IMR-90 (cell line): ENCODE measurements at regions not wholly inside any gene's neighbourhood (a gene's known extent, or its start where the extent isn't known, plus 50 kb on each side); places are given as distances from the start of the nearest gene placed in this dataset.

Experiments used
- ATAC-seq: fragments of 200-7000 bp; cut with Tn5 transposase; 2 replicates; pipeline ENCODE4 v1.9.1; 2020; ENCODE audit warnings: low read depth, mild to moderate bottlenecking, moderate library complexity
- BruUV-seq: library from RNA; stranded (reverse); fragments of 400-500 nt; replicated peaks from 2 replicates; lab custom pipeline; 2021; lab: Mats Ljungman, UMichigan
- CTCF ChIA-PET: fragments of 300-600 bp; formaldehyde crosslinking; extraction: SDS; loops from one replicate; lab custom pipeline; 2021; ENCODE audit warnings: antibody characterized with exemption; lab: Yijun Ruan, JAX
- POLR2A ChIA-PET: fragments of 300-600 bp; sonication (Branson Sonifier 250); formaldehyde crosslinking; loops from one replicate; lab custom pipeline; 2022; ENCODE audit warnings: antibody characterized with exemption; ENCODE audit not compliant: unreplicated experiment; lab: Charles Lee
- DNase-seq: peaks from one replicate; pipeline ENCODE4 v3.0.0; 2013
- H2AFZ ChIP-seq: replicated peaks from 2 replicates; pipeline ENCODE3; 2013; ENCODE audit warnings: low read length, mild to moderate bottlenecking; ENCODE audit not compliant: poor library complexity
- H2AK5ac ChIP-seq: 2 replicates; pipeline ENCODE4 v1.6.1; 2013; ENCODE audit warnings: low read depth, low read length, inconsistent platforms
- H2AK9ac ChIP-seq: replicated peaks from 2 replicates; pipeline ENCODE3; 2013; ENCODE audit warnings: mild to moderate bottlenecking, low read depth, low read length, moderate library complexity; ENCODE audit not compliant: poor library complexity
- H2BK120ac ChIP-seq: 2 replicates; pipeline ENCODE4 v1.6.1; 2013; ENCODE audit warnings: low read depth, low read length, inconsistent platforms
- H2BK15ac ChIP-seq: 3 replicates; pipeline ENCODE4 v1.6.1; 2013; ENCODE audit warnings: low read depth, low read length, inconsistent platforms
- H2BK20ac ChIP-seq: 2 replicates; pipeline ENCODE4 v1.6.1; 2013; ENCODE audit warnings: low read depth, mild to moderate bottlenecking, inconsistent platforms, low read length, moderate library complexity
- H2BK5ac ChIP-seq: 2 replicates; pipeline ENCODE4 v1.6.1; 2013; ENCODE audit warnings: mild to moderate bottlenecking, low read depth, low read length, inconsistent platforms; ENCODE audit not compliant: poor library complexity, severe bottlenecking
- H3K14ac ChIP-seq: replicated peaks from 2 replicates; pipeline ENCODE4 v1.6.1; 2013; ENCODE audit warnings: low read depth, low read length, inconsistent platforms
- H3K18ac ChIP-seq: 2 replicates; pipeline ENCODE4 v1.6.1; 2013; ENCODE audit warnings: low read depth, low read length, control low read depth
- H3K23ac ChIP-seq: 2 replicates; pipeline ENCODE4 v1.6.1; 2013; ENCODE audit warnings: low read depth, low read length, inconsistent platforms
- H3K27ac ChIP-seq: 2 replicates; pipeline ENCODE4 v1.5.1; 2013; ENCODE audit warnings: mild to moderate bottlenecking, control low read depth, low read length; ENCODE audit not compliant: insufficient read depth
- H3K27me3 ChIP-seq: 2 replicates; pipeline ENCODE4 v1.6.1; 2013; ENCODE audit warnings: low read length; ENCODE audit not compliant: control insufficient read depth, insufficient read depth
- H3K36me3 ChIP-seq: 2 replicates; pipeline ENCODE4 v1.6.1; 2013; ENCODE audit warnings: low read length, mixed read lengths; ENCODE audit not compliant: control insufficient read depth, insufficient read depth
- H3K4ac ChIP-seq: 2 replicates; pipeline ENCODE4 v1.6.1; 2013; ENCODE audit warnings: low read depth, low read length, inconsistent platforms
- H3K4me1 ChIP-seq: 2 replicates; pipeline ENCODE4 v1.6.1; 2013; ENCODE audit warnings: low read length, mixed read lengths; ENCODE audit not compliant: control insufficient read depth, insufficient read depth
- H3K4me2 ChIP-seq: 2 replicates; pipeline ENCODE4 v1.6.1; 2013; ENCODE audit warnings: low read depth, mild to moderate bottlenecking, control low read depth, low read length, moderate library complexity
- H3K4me3 ChIP-seq: 2 replicates; pipeline ENCODE4 v1.5.1; 2013; ENCODE audit warnings: low read depth, mild to moderate bottlenecking, control low read depth, low read length, moderate library complexity; ENCODE audit not compliant: insufficient read depth
- H3K56ac ChIP-seq: 2 replicates; pipeline ENCODE4 v1.6.1; 2013; ENCODE audit warnings: low read length, inconsistent platforms; ENCODE audit not compliant: insufficient read depth; ENCODE audit errors: extremely low read depth
- H3K79me1 ChIP-seq, 2 experiments: 2 replicates each; pipeline ENCODE4 v1.6.1; 2013; ENCODE audit warnings: low read length in 2 of 2, inconsistent platforms in 1 of 2, low read depth in 1 of 2
- H3K9ac ChIP-seq: 2 replicates; pipeline ENCODE4 v1.6.1; 2013; ENCODE audit warnings: low read depth, low read length, control low read depth
- H3K9me1 ChIP-seq: 2 replicates; pipeline ENCODE4 v1.6.1; 2013; ENCODE audit warnings: low read length, inconsistent platforms; ENCODE audit not compliant: insufficient read depth
- H3K9me3 ChIP-seq: 2 replicates; pipeline ENCODE4 v1.6.1; 2013; ENCODE audit warnings: low read length; ENCODE audit not compliant: control insufficient read depth, insufficient read depth
- H4K20me1 ChIP-seq: 2 replicates; pipeline ENCODE4 v1.6.1; 2013; ENCODE audit warnings: low read length, inconsistent platforms; ENCODE audit not compliant: insufficient read depth
- H4K5ac ChIP-seq: 2 replicates; pipeline ENCODE4 v1.6.1; 2013; ENCODE audit warnings: mild to moderate bottlenecking, low read depth, low read length, control low read depth
- H4K8ac ChIP-seq, 2 experiments: 2 replicates each; pipeline ENCODE4 v1.6.1; 2013; ENCODE audit warnings: low read depth in 2 of 2, low read length in 2 of 2, control low read depth in 1 of 2, inconsistent platforms in 1 of 2
- H4K91ac ChIP-seq: 2 replicates; pipeline ENCODE4 v1.6.1; 2013; ENCODE audit warnings: low read depth, low read length, inconsistent platforms; ENCODE audit not compliant: insufficient read depth
- BHLHE40 ChIP-seq: fragments of 150-350 bp; IDR thresholded peaks from 2 replicates; pipeline ENCODE4 v1.6.1; 2016; ENCODE audit warnings: mild to moderate bottlenecking, low read depth, low read length
- CEBPB ChIP-seq: IDR thresholded peaks from 2 replicates; pipeline ENCODE4 v1.6.1; 2012; ENCODE audit warnings: low read depth, low read length, improper control_type of control experiment
- CHD1 ChIP-seq: IDR thresholded peaks from 2 replicates; pipeline ENCODE4 v1.6.1; 2012; ENCODE audit warnings: low read depth, low read length, improper control_type of control experiment
- CTCF ChIP-seq: conservative IDR thresholded peaks from 2 replicates; pipeline ENCODE4 v1.5.1; 2012; ENCODE audit warnings: mild to moderate bottlenecking, low read depth, low read length, improper control_type of control experiment
- ELK1 ChIP-seq: fragments of 150-350 bp; IDR thresholded peaks from 2 replicates; pipeline ENCODE4 v1.6.1; 2016; ENCODE audit warnings: low read depth, mild to moderate bottlenecking, low read length, moderate library complexity, borderline replicate concordance
- FOS ChIP-seq: fragments of 150-350 bp; IDR thresholded peaks from 2 replicates; pipeline ENCODE4 v1.6.1; 2016; ENCODE audit warnings: low read depth, low read length
- MAFK ChIP-seq: IDR thresholded peaks from 2 replicates; pipeline ENCODE4 v1.6.1; 2012; ENCODE audit warnings: low read depth, low read length, improper control_type of control experiment
- MAZ ChIP-seq: IDR thresholded peaks from 2 replicates; pipeline ENCODE4 v1.6.1; 2012; ENCODE audit warnings: low read depth, mild to moderate bottlenecking, low read length, improper control_type of control experiment, moderate library complexity, borderline replicate concordance
- MXI1 ChIP-seq: IDR thresholded peaks from 2 replicates; pipeline ENCODE4 v1.6.1; 2012; ENCODE audit warnings: low read depth, mild to moderate bottlenecking, low read length, moderate library complexity, borderline replicate concordance
- NFE2L2 ChIP-seq: fragments of 150-350 bp; IDR thresholded peaks from 2 replicates; pipeline ENCODE4 v1.6.1; 2016; ENCODE audit warnings: low read depth, mild to moderate bottlenecking, low read length
- POLR2A ChIP-seq: IDR thresholded peaks from 2 replicates; pipeline ENCODE4 v1.6.1; 2012; ENCODE audit warnings: mild to moderate bottlenecking, low read depth, low read length
- RAD21 ChIP-seq: IDR thresholded peaks from 2 replicates; pipeline ENCODE4 v1.6.1; 2012; ENCODE audit warnings: low read length, improper control_type of control experiment
- RCOR1 ChIP-seq: IDR thresholded peaks from 2 replicates; pipeline ENCODE4 v1.6.1; 2012; ENCODE audit warnings: mild to moderate bottlenecking, low read length, improper control_type of control experiment; ENCODE audit not compliant: insufficient replicate concordance
- RFX5 ChIP-seq: IDR thresholded peaks from 2 replicates; pipeline ENCODE4 v1.8.0; 2012; ENCODE audit warnings: low read depth, mild to moderate bottlenecking, low read length, moderate library complexity
- SMC3 ChIP-seq: fragments of 150-350 bp; IDR thresholded peaks from 2 replicates; pipeline ENCODE4 v1.6.1; 2016; ENCODE audit warnings: low read depth, mild to moderate bottlenecking, antibody characterized with exemption, low read length, moderate library complexity
- USF2 ChIP-seq: fragments of 150-350 bp; IDR thresholded peaks from 2 replicates; pipeline ENCODE4 v1.6.1; 2017; ENCODE audit warnings: mild to moderate bottlenecking, antibody characterized with exemption, low read length, low read depth
- WGBS, 2 experiments: methylation state at CpG; one replicate each; pipeline versions ENCODE4 v1.1.5 to v1.1.7; 2013; ENCODE audit warnings: missing lambda C conversion rate in 2 of 2; ENCODE audit not compliant: insufficient read length in 1 of 2; ENCODE audit errors: extremely low coverage in 2 of 2; 5-methylcytosine and 5-hydroxymethylcytosine counted together
- dilution Hi-C: fragments of 300-500 bp; cut with HindIII; formaldehyde crosslinking; loops from one replicate; pipeline ENCODE4 v1.14.3; 2018; ENCODE audit warnings: low sequenced_read_pairs; ENCODE audit not compliant: unreplicated experiment
- in situ Hi-C: fragments of 300-500 bp; cut with MboI; formaldehyde crosslinking; loops from 3 replicates; pipeline ENCODE4 v1.14.3; 2019; ENCODE audit warnings: low sequenced_read_pairs, inconsistent platforms, mixed read lengths
- intact Hi-C: fragments of 100-400 bp; cut with micrococcal nuclease; formaldehyde crosslinking; loops from 2 replicates; pipeline ENCODE4 v1.10.0; 2022

- H3K27ac ChIP-seq: no peak overlapping the region
- H2AFZ ChIP-seq: no peak overlapping the region
- ChIA-PET POLR2A (no interaction called here), CTCF (no interaction called here)
- no peaks in the 10 kb centered on the region for H4K20me1 ChIP-seq
- DNase-seq (no peak), ATAC-seq (no peak)
- no peak overlapping the region for H2BK20ac ChIP-seq
- H3K18ac ChIP-seq: no peak overlapping the region
- dilution Hi-C loops (no loop called here), in situ Hi-C loops (no loop called here), intact Hi-C loops (no loop called here)
- H3K36me3 ChIP-seq: no peaks in the 10 kb centered on the region
- H3K4ac ChIP-seq: no peak overlapping the region
- no peak overlapping the region for H4K8ac ChIP-seq
- WGBS, 2 experiments: no CpG with 5 or more reads among the region's 3 CpGs
- no peak overlapping the region for H2AK5ac ChIP-seq
- no peak overlapping the region for H4K91ac ChIP-seq
- peaks cover 2% of the 10 kb centered on the region; the same call in 1 of the 2 replicates for H3K27me3 ChIP-seq
- no peak overlapping the region for H4K5ac ChIP-seq
- no peak overlapping the region for H2BK15ac ChIP-seq
- no peak overlapping the region for H2BK120ac ChIP-seq
- no peaks in the 10 kb centered on the region for H3K9me3 ChIP-seq
- no peak overlapping the region for H3K9ac ChIP-seq
- H3K9me1 ChIP-seq: no peaks in the 10 kb centered on the region
- H3K56ac ChIP-seq: no peak overlapping the region
- no peak overlapping the region for H3K14ac ChIP-seq
- no TSS peak for BruUV-seq
- no peak overlapping the region for H2BK5ac ChIP-seq
- TF ChIP-seq NFE2L2 (no peak), CHD1 (no peak), SMC3 (no peak), CTCF (no peak), MAFK (no peak), ELK1 (no peak), MXI1 (no peak), FOS (no peak), CEBPB (no peak), POLR2A (no peak), BHLHE40 (no peak), RCOR1 (no peak), RFX5 (no peak), MAZ (no peak), RAD21 (no peak), USF2 (no peak)
- no peak overlapping the region for H2AK9ac ChIP-seq
- H3K4me3 ChIP-seq: no peak overlapping the region
- H3K23ac ChIP-seq: no peak overlapping the region
- H3K79me1 ChIP-seq: no peaks in the 10 kb centered on the region
- H3K4me2 ChIP-seq: no peak overlapping the region
- H3K4me1 ChIP-seq: no peaks in the 10 kb centered on the region
Measured at GRCh38 chr2:118622108-118622507, 225.3 kb downstream of the EN1 start.
